NOMO-1 treated with DMSO at 0.1 percent for 48 hours (cell line): ENCODE measurements at regions not wholly inside any gene's neighbourhood (a gene's known extent, or its start where the extent isn't known, plus 50 kb on each side); places are given as distances from the start of the nearest gene placed in this dataset.
"Not testable (repeated sequence)": the region's sequence is repeated elsewhere in the genome, so short reads cannot be mapped to it uniquely, and the experiment has no call there.

Experiments
- DNase-seq: peaks from one replicate; lab custom pipeline; 2025; ENCODE audit not compliant: unreplicated experiment; lab: John Stamatoyannopoulos, UW

DNA sequence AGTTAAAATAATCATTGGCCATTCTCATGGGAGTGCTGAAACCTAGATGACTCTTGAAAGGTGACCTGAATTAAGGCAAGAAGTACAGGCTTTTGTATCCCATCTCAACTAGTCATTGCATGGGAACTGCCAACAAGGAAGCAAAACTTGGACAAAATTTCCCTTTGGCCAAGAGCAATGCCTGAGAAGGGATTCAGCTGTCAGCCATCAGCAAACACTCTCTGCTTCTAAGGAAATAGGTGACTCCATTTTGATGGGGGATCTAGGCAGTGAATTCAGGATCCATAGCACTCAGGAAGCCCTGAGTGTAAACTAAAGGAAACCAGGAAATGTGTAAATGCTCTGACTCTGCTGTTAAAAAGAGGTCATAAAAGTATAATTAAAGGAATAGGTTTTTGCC lies 221.5 kb upstream of the TMEM229A start:
- DNase-seq, result no peak

DNA sequence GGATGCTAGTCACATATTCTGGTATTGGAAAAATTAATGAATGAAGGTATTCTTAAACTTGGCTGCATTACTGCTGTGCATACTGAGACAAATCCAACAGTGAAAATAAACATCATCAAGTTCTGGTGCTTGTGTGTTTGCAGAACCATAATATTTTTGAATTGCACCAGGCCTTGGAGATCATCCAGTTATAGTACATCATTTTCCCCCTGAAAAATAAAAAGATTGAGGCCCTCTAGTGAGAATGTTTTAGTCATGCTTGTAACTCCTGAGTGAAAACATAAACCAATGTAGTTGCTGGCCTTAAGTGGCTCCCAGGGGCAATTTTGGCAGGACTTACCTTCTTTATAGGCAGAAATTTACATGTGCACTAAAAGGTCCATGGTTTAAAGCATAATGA lies 218.8 kb upstream of the TMEM229A start:
- DNase-seq, result no peak

- DNase-seq, result no peak
These were observed 217.6 kb upstream of the TMEM229A start for GRCh38 chr7:124250297-124251034.

GRCh38 chr7:124247691-124248090 lies 214.8 kb upstream of the TMEM229A start:
- DNase-seq, result no peak

DNA sequence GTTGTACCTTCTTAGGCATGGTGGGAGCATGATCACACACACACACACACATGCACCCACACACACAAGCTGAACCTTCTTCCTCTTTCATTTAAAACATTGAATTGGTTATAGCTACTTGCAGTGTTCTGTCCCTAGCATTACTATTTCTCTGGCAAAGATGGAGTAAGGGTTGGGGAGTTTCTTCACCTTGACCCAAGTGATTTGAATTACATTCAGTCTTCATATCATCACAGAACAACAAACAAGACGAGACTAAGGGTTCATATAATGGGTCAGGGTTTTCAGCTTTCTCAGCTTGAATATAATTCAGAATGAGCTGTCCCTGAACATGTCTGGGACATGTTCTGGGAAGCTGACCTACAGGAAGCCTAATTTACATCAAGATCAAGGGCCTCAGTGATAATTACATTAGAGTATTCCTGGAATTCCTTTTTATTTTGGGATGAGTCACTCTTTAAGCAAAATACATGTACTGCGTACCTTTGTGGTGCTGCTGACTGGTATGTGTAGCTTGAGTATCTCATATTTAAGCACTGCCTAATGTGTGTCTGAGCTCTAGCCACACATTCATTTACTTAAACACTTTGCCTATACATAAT lies 213.5 kb upstream of the TMEM229A start:
- no peak for DNase-seq

DNA sequence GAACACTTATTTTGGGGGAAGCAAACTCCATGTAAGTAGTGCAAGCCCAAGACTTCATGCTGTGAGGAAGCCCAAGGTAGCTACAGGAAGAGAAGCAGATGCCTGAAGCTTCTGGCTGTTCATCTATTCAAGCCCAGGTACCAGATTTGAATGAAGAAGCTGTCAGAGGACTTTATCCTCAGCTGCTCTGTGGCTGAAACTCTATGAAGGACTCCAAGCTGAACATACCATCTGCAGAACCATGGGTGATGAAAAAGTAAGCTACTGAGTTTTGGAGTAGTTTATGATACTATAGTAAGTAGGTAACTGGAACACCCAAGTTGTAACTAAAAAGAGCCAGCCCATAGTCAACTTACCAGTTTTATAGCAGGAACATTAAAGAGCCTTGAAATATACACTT lies 211.6 kb upstream of the TMEM229A start:
- not testable (repeated sequence) for DNase-seq

DNA sequence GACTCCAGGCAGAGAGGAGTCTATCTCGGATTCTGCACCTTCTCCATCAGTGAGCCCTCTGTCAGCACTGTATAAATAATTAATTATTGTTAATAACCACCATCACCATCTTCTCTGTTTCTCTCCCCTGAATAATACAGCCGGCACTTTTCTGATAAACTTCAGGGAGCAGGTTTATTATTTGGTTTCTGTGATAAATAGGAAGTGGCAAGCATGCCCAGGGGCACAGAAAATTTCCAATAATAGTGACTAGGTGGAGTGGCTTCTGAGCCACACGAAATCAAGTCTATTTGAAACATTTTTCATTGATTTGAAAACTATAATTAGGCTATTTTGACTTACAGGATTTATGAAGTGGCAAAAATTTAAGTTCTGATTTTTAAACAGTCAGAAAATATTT lies 186.8 kb upstream of the TMEM229A start:
- DNase-seq, result no peak

DNA sequence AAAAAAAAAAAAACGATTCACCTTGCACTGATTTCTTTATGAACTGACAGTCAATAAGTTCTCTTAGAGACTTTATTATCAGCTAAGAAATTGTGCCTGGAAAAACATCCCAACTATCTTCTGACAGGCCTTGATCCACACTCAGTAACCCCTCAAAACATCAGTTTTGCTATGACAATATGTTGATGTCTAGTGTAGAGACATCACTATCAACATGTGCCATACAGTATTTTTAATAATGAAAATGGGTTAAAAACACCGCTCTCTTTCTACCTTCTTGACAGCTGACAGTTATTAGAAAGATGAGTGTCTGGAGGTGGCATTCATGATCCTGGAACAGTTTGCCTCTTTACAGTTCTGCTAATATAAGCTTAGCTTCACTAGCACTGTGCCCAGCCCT lies 175.8 kb upstream of the TMEM229A start:
- DNase-seq, result no peak

DNA sequence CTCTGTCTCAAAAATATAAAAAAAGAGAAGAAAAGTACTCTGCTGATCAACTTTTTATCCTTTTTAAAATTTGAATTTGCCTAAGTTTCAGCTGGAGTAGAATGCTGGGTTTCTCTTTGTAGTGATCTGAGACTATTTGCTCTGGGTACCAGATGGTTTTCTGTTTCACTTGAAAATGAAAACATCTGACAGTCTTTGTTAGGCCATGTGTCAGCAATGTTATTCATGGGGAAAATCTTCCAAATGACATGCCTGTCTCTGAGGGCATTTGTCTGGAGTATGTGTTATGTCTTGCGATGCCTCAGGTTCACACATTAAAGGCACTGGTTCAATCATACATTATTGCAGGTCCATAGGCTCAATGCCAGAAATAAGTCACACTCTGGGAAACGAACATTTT lies 175.3 kb upstream of the TMEM229A start:
- no peak for DNase-seq

- no peak for DNase-seq
These were observed 172.7 kb upstream of the TMEM229A start for GRCh38 chr7:124205526-124205925.

GRCh38 chr7:124202546-124202945 lies 169.7 kb upstream of the TMEM229A start:
- no peak for DNase-seq

DNA sequence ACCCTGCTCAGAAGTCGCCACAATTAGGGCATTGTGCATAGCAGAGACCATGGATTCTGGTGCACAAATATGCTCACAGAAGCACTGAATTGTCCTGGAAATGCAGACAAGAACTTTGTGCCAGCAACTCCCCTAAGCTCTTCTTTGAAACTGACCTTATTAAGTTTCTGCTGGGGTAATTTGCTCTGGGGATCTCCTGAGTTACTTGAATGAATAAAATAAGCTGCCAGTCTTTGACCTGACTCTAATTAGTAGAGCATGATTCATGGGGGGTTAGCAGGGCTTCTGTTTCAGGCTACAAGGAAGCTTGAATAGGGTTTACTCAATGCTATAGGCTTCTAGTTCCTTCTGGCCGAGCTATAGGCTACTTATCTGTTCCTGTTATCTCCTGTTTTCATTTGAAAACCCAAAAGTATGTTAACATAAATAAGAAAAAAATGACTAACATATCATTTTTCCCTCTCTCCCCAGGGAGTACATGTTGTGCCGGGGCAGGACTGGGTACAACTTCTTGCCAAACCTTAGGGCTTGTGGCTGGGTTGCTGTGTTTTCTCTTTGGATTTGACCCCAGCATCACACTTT lies 169.0 kb upstream of the TMEM229A start:
- DNase-seq, result no peak

DNA sequence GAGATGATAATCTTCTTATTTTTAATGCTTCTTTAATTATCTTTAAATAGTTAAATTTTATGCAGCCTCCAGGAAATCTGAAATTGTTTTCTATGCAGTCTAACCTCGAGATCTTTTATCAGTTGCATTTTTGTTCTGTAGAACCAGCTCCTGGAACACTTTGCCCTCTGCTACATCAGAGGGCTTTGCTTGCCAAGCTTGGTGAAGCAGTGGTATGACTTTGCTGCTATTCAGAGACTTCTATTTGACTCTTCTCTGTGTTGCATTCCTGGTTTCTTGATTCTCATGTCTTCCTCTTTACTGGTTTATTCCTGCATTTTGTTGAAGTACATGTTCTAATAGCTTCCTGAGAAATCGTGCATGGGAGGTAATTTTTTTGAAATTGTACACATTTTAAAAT lies 163.7 kb upstream of the TMEM229A start:
- DNase-seq, result no peak

GRCh38 chr7:124192885-124193284 lies 160.0 kb upstream of the TMEM229A start:
- DNase-seq, result no peak

DNA sequence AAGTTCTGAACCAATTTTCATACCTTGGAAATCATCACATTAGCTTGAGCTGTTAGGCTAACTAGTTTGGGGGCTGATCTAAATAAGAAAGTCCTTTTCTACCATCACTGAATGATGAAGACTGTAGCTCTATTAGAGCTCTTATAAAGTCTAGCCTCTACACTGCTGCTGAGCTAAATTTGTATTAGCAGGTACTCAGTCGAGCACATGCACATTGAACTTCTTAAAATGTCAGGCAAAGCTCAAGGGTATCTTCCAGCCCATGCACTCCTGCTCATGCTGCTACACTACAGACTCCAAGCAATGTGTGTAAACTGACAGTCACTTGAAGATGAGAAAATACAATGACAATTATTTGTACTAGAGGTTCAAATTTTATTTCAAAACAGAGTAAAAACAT lies 158.8 kb upstream of the TMEM229A start:
- DNase-seq, result no peak

DNA sequence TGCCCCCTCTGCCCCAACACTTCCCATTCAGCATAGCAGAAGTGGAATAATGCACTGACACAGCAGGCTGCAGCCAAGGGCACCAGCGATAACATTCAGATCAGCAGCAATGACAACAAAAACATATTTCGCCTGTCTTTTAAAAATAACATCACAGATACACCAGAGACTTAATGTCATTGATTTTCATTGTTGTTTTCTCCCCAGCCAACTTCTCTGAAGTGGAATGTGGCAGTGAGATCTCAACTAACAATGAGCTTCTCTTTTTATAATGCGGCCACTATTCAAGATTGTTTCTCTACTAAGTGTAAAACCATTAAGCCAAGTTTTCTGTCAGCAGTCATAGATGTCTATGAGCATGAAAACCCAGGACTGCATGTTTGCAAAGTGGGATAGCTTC lies 158.2 kb upstream of the TMEM229A start:
- DNase-seq, result no peak

DNA sequence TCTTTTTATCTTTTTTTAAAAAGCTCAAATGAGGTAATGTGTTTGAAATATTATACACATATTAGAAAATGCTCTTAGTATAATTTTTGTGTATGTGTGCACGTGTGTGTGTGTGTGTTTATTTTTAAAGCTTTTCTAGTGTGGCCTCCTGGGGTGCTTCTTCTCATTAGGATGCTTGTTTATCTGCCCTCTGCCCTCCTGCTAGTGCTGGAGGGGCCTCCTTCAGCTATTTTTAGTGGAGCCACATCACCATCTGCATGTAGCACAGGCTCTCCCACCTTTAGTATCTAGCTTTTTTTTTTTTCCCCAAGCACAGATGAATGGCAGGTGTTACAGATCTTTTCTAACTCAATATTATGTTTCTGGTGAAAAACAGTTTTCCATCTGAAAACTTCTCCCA lies 155.7 kb upstream of the TMEM229A start:
- no peak for DNase-seq

DNA sequence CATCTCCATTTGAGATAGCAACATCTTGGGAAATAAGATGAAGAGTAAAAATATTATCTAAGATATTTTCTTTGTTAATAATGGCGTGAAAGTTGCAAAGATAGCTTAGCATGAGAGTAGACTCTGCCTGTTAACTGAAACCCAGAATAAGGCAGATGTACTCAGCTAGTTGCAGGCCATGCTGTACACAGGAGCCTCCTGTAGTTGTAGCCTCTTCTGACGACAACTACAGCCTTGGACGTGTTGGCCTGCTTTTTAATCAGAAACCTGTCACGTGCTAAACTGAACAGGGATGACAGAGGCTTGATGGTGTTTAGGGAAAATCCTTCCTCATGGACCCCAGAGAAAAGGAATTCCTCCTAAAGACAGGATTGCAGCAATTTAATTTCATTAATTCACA lies 155.1 kb upstream of the TMEM229A start:
- no peak for DNase-seq

DNA sequence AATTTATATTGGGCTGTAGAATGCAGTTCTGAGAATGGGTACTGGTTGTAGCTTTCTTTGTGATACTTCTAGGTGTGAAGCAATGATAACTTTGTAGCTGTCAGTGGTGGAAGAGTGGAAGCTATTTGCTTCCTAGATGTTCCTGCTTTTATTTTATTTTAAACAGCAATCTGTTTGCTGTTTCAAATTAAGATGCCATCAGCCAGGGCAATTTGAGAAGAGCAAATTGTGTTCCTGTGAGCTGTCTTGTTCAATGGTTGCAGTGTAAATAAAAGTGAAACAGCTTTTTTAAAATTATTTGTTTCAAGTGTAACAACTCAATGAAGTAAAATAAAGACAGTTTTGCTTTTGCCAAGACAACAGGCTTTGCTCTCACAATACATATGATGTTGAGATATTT lies 150.8 kb upstream of the TMEM229A start:
- DNase-seq, result no peak

DNA sequence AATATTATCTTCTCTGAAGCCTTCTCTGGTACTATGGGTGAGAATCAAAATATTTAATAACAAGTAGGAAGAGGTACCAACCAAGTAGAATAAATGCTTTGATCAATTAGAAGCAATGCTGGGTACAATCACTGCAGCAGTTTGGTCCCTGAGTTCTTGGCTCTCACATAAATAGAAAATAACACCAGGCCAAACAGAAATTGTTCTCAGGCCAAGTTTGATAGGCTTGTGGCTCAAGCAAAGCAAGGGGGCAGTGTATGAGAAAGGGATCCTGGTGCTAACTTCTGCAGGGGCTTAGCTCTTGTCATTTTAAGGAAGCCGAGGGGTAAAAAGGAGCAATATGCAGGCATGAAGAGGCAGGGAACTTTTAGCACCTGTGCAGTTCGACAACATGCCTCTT lies 146.8 kb upstream of the TMEM229A start:
- no peak for DNase-seq

- DNase-seq, result no peak
These were observed 145.0 kb upstream of the TMEM229A start for GRCh38 chr7:124177891-124178290.

DNA sequence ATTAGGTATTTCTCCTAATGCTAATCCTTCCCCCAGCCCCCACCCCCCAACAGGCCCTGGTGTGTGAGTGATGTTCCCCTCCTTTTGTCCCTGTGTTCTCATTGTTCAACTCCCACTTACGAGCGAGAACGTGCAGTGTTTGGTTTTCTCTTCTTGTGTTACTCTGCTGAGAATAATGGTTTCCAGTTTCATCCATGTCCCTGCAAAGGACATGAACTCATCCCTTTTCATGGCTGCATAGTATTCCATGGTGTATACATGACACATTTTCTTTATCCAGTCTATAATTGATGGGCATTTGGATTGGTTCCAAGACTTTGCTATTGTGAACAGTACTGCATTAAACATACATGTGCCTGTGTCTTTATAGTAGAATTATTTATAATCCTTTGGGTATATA lies 138.9 kb upstream of the TMEM229A start:
- DNase-seq, result not testable (repeated sequence)

DNA sequence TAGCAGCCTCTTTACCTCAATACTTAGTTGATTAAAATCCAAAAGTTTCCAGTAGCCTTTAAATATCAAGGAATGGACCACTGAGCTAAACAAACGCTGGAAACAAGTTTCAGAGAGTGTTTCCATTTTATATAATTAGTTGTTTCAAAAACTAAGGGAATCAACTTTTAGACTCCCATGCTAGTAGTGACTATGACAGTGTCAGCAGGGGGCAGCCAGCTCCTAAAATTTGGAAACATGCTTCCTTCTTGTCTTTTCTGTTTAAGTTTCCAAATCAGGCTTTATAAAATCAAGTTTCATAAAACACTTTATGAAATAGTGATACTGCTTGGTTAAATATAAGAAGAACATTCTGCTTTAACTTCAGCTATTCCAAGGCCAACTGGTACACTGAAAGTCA lies 138.2 kb upstream of the TMEM229A start:
- no peak for DNase-seq
